ENCODE measurements at regions not wholly inside any gene's neighbourhood (a gene's known extent, or its start where the extent isn't known, plus 50 kb on each side); places are given as distances from the start of the nearest gene placed in this dataset.

DNA sequence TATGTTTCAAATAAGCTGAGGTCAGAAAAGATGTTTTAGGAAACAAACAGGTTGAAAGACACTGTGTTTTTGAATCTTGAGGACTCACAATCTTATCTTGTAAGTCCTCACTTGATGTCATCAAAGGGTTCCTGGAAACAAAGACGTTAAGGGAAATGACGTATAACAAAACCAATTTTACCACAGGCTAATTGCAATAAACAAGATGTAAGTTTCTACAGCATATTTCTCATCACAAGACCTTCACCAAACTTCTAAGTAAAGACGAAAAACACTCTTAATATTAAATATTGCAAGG lies 433.5 kb upstream of the FAT3 start:
- Histone ChIP-seq H3K27ac (ENCODE audit: low read depth, low read length) (no peak overlapping the region), H3K36me3 (ENCODE audit: insufficient read depth, low read length) (no peaks in the 10 kb centered on the region), H3K4me3 (ENCODE audit: low read length) (no peak overlapping the region), H3K27me3 (ENCODE audit: insufficient read depth, low read length, poor library complexity, severe bottlenecking) (no peaks in the 10 kb centered on the region), H3K4me1 (ENCODE audit: insufficient read depth, low read length) (no peaks in the 10 kb centered on the region), H3K9me3 (ENCODE audit: low read length) (no peaks in the 10 kb centered on the region)
- H3K27me3 Mint-ChIP-seq, result no peaks in the 10 kb centered on the region
- ChIA-PET CTCF (no interaction called here), POLR2A (no interaction called here)
- H3K4me3 Mint-ChIP-seq, result no peak overlapping the region
- no peak overlapping the region for H3K27ac Mint-ChIP-seq
- H3K9me3 Mint-ChIP-seq, result peaks cover 0 to 10% (median 6%) of the 10 kb centered on the region in 5 donors
- no peaks in the 10 kb centered on the region for H3K36me3 Mint-ChIP-seq
- DNase-seq, result no peak
- H3K4me1 Mint-ChIP-seq, result no peaks in the 10 kb centered on the region

GRCh38 chr11:91790346-91791170 lies 434.1 kb upstream of the FAT3 start:
- Histone ChIP-seq H3K27ac (ENCODE audit: low read depth, low read length) (no peak overlapping the region), H3K27me3 (ENCODE audit: insufficient read depth, low read length, poor library complexity, severe bottlenecking) (no peaks in the 10 kb centered on the region), H3K9me3 (ENCODE audit: low read length) (no peaks in the 10 kb centered on the region), H3K36me3 (ENCODE audit: insufficient read depth, low read length) (no peaks in the 10 kb centered on the region), H3K4me1 (ENCODE audit: insufficient read depth, low read length) (no peaks in the 10 kb centered on the region), H3K4me3 (ENCODE audit: low read length) (no peak overlapping the region)
- H3K27me3 Mint-ChIP-seq, result no peaks in the 10 kb centered on the region
- H3K9me3 Mint-ChIP-seq, result peaks cover 0 to 10% (median 7%) of the 10 kb centered on the region in 5 donors
- ChIA-PET CTCF (no interaction called here), POLR2A (no interaction called here)
- no peak for DNase-seq
- H3K4me3 Mint-ChIP-seq, result no peak overlapping the region
- H3K27ac Mint-ChIP-seq, result no peak overlapping the region
- no peaks in the 10 kb centered on the region for H3K36me3 Mint-ChIP-seq
- no peaks in the 10 kb centered on the region for H3K4me1 Mint-ChIP-seq

DNA sequence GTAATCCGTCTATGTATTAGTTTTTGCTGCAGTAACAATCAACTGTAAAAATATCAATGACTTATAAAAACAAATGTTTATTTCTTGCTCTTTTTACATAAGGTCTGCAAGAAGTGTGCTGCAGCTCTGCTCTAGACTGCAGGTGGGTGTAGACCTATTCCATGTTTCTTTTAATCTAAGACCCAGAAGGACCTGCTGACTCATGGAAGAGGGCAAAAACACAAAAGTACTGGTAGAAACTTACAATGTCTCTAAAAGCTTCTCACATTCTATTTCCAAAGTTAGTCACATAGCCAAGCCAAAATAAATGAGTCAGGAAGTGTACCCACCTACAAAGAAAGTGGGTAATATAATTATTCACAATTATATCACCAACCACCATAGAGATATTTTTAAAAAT lies 435.9 kb upstream of the FAT3 start:
- H3K4me3 ChIP-seq (ENCODE audit: low read length), result no peak overlapping the region
- Mint-ChIP-seq H3K4me3 (no peak overlapping the region), H3K9me3 (peaks cover 0 to 12% (median 7%) of the 10 kb centered on the region in 5 donors), H3K27me3 (no peaks in the 10 kb centered on the region), H3K27ac (no peak overlapping the region), H3K36me3 (no peaks in the 10 kb centered on the region), H3K4me1 (no peaks in the 10 kb centered on the region)
- H3K36me3 ChIP-seq (ENCODE audit: insufficient read depth, low read length), result no peaks in the 10 kb centered on the region
- H3K27ac ChIP-seq (ENCODE audit: low read depth, low read length), result no peak overlapping the region
- H3K9me3 ChIP-seq (ENCODE audit: low read length), result no peaks in the 10 kb centered on the region
- H3K27me3 ChIP-seq (ENCODE audit: insufficient read depth, low read length, poor library complexity, severe bottlenecking), result no peaks in the 10 kb centered on the region
- POLR2A ChIA-PET, result no interaction called here
- no peak for DNase-seq
- CTCF ChIA-PET, result no interaction called here
- H3K4me1 ChIP-seq (ENCODE audit: insufficient read depth, low read length), result no peaks in the 10 kb centered on the region

- peaks cover 7 to 13% (median 9%) of the 10 kb centered on the region in 5 donors for H3K9me3 Mint-ChIP-seq
These were observed 438.5 kb upstream of the FAT3 start for GRCh38 chr11:91786097-91786496.

DNA sequence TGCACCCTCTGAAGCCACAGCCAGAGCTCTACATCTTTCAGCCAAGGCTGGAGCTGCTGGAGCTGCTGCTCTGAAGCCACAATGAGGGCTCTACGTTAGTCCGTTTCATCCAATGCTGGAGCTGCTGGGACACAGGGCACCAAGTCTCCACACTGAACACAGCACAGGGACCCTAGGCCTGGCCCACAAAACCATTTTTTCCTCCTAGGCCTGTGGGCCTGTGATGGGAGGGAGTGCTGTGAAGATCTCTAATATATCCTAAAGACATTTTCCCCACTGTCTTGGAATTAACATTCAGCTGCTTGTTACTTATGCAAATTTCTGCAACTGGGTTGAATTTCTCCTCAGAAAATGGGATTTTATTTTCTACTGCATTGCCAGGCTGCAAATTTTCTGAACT lies 441.4 kb upstream of the FAT3 start:
- Histone ChIP-seq H3K4me1 (ENCODE audit: insufficient read depth, low read length) (no peaks in the 10 kb centered on the region), H3K36me3 (ENCODE audit: insufficient read depth, low read length) (no peaks in the 10 kb centered on the region), H3K4me3 (ENCODE audit: low read length) (no peak overlapping the region), H3K27ac (ENCODE audit: low read depth, low read length) (no peak overlapping the region), H3K9me3 (ENCODE audit: low read length) (no peaks in the 10 kb centered on the region), H3K27me3 (ENCODE audit: insufficient read depth, low read length, poor library complexity, severe bottlenecking) (no peaks in the 10 kb centered on the region)
- H3K9me3 Mint-ChIP-seq, result peaks cover 7 to 12% (median 9%) of the 10 kb centered on the region in 5 donors
- no peak overlapping the region for H3K4me3 Mint-ChIP-seq
- no peaks in the 10 kb centered on the region for H3K4me1 Mint-ChIP-seq
- POLR2A ChIA-PET, result no interaction called here
- no peaks in the 10 kb centered on the region for H3K36me3 Mint-ChIP-seq
- CTCF ChIA-PET, result no interaction called here
- no peak overlapping the region for H3K27ac Mint-ChIP-seq
- no peak for DNase-seq
- no peaks in the 10 kb centered on the region for H3K27me3 Mint-ChIP-seq

More at GRCh38 chr11:91786097-91786496, 438.5 kb upstream of the FAT3 start:
- DNase-seq, result no peak
- no peaks in the 10 kb centered on the region for H3K36me3 ChIP-seq (ENCODE audit: insufficient read depth, low read length)
- no peak overlapping the region for H3K4me3 ChIP-seq (ENCODE audit: low read length)
- H3K4me1 Mint-ChIP-seq, result no peaks in the 10 kb centered on the region
- ChIA-PET CTCF (no interaction called here), POLR2A (no interaction called here)
- no peaks in the 10 kb centered on the region for H3K27me3 ChIP-seq (ENCODE audit: insufficient read depth, low read length, poor library complexity, severe bottlenecking)
- H3K27ac ChIP-seq (ENCODE audit: low read depth, low read length), result no peak overlapping the region
- no peaks in the 10 kb centered on the region for H3K4me1 ChIP-seq (ENCODE audit: insufficient read depth, low read length)
- no peak overlapping the region for H3K27ac Mint-ChIP-seq
- no peaks in the 10 kb centered on the region for H3K36me3 Mint-ChIP-seq
- no peak overlapping the region for H3K4me3 Mint-ChIP-seq
- H3K9me3 ChIP-seq (ENCODE audit: low read length), result no peaks in the 10 kb centered on the region
- H3K27me3 Mint-ChIP-seq, result no peaks in the 10 kb centered on the region

DNA sequence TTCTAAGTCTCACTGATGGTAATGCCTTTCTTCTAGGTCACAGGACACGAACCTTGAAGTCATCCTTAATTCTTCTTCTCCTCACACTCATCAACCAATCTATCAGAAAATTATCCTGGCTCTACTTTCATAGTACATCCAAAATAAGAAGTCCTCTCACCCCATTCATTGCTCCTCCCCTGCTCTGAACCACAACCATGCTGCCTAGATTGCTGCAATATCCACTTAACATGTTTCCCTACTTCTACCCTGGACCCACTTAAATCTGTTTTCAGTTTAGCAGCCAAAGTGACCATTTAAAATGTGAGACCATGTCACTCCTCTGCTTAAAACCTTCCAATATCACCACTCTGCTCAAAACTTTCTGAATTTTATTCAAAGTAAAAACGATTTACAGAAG lies 445.9 kb upstream of the FAT3 start:
- CTCF ChIA-PET, result no interaction called here
- POLR2A ChIA-PET, result no interaction called here
- H3K4me3 Mint-ChIP-seq, result no peak overlapping the region

GRCh38 chr11:91776655-91777054 lies 448.0 kb upstream of the FAT3 start:
- no peak overlapping the region for H3K4me3 ChIP-seq (ENCODE audit: low read length)
- H3K9me3 ChIP-seq (ENCODE audit: low read length), result no peaks in the 10 kb centered on the region
- ChIA-PET CTCF (no interaction called here), POLR2A (no interaction called here)
- H3K4me1 ChIP-seq (ENCODE audit: insufficient read depth, low read length), result no peaks in the 10 kb centered on the region
- Mint-ChIP-seq H3K27me3 (no peaks in the 10 kb centered on the region), H3K27ac (no peak overlapping the region), H3K4me1 (no peaks in the 10 kb centered on the region), H3K9me3 (peaks cover 5 to 17% (median 8%) of the 10 kb centered on the region in 5 donors), H3K4me3 (no peak overlapping the region), H3K36me3 (no peaks in the 10 kb centered on the region)
- H3K27ac ChIP-seq (ENCODE audit: low read depth, low read length), result no peak overlapping the region
- DNase-seq, result no peak
- H3K27me3 ChIP-seq (ENCODE audit: insufficient read depth, low read length, poor library complexity, severe bottlenecking), result no peaks in the 10 kb centered on the region
- no peaks in the 10 kb centered on the region for H3K36me3 ChIP-seq (ENCODE audit: insufficient read depth, low read length)

More for the DNA sequence above, 445.9 kb upstream of the FAT3 start:
- Histone ChIP-seq H3K4me1 (ENCODE audit: insufficient read depth, low read length) (no peaks in the 10 kb centered on the region), H3K9me3 (ENCODE audit: low read length) (no peaks in the 10 kb centered on the region), H3K4me3 (ENCODE audit: low read length) (no peak overlapping the region), H3K36me3 (ENCODE audit: insufficient read depth, low read length) (no peaks in the 10 kb centered on the region), H3K27me3 (ENCODE audit: insufficient read depth, low read length, poor library complexity, severe bottlenecking) (no peaks in the 10 kb centered on the region), H3K27ac (ENCODE audit: low read depth, low read length) (no peak overlapping the region)
- no peaks in the 10 kb centered on the region for H3K27me3 Mint-ChIP-seq
- H3K27ac Mint-ChIP-seq, result no peak overlapping the region
- no peaks in the 10 kb centered on the region for H3K4me1 Mint-ChIP-seq
- no peaks in the 10 kb centered on the region for H3K36me3 Mint-ChIP-seq
- no peak for DNase-seq
- H3K9me3 Mint-ChIP-seq, result peaks cover 4 to 12% (median 9%) of the 10 kb centered on the region in 5 donors

DNA sequence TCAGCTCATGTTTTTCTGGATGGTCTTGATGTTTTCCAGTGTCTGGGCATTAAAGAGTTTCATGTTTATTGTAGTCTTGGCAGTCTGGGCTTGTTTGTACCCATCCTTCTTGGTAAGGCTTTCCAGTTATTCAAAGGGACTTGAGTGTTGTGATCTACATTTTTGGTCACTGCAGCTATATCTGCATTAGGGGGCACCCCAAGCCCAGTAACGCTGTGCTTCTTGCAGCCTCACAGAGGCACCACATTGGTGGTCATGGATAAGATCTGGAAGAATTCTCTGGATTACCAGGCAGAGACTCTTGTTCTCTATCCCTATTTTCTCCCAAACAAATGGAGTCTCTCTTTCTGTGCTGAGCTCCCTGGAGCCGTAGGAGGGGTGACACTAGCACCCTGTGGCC lies 451.5 kb upstream of the FAT3 start:
- DNase-seq, result no peak
- no peaks in the 10 kb centered on the region for H3K9me3 ChIP-seq (ENCODE audit: low read length)
- no peak overlapping the region for H3K27ac Mint-ChIP-seq
- no peaks in the 10 kb centered on the region for H3K36me3 ChIP-seq (ENCODE audit: insufficient read depth, low read length)
- no peaks in the 10 kb centered on the region for H3K4me1 Mint-ChIP-seq
- H3K27me3 ChIP-seq (ENCODE audit: insufficient read depth, low read length, poor library complexity, severe bottlenecking), result no peaks in the 10 kb centered on the region
- CTCF ChIA-PET, result no interaction called here
- no peak overlapping the region for H3K27ac ChIP-seq (ENCODE audit: low read depth, low read length)
- H3K27me3 Mint-ChIP-seq, result no peaks in the 10 kb centered on the region
- POLR2A ChIA-PET, result no interaction called here
- H3K4me3 Mint-ChIP-seq, result no peak overlapping the region
- H3K36me3 Mint-ChIP-seq, result no peaks in the 10 kb centered on the region
- no peak overlapping the region for H3K4me3 ChIP-seq (ENCODE audit: low read length)
- H3K9me3 Mint-ChIP-seq, result peaks cover 5 to 32% (median 10%) of the 10 kb centered on the region in 5 donors
- no peaks in the 10 kb centered on the region for H3K4me1 ChIP-seq (ENCODE audit: insufficient read depth, low read length)

GRCh38 chr11:91771961-91772360 lies 452.7 kb upstream of the FAT3 start:
- no peak for DNase-seq
- Mint-ChIP-seq H3K9me3 (peaks cover 5 to 30% (median 10%) of the 10 kb centered on the region in 5 donors), H3K4me1 (no peaks in the 10 kb centered on the region), H3K27me3 (no peaks in the 10 kb centered on the region), H3K27ac (no peak overlapping the region), H3K4me3 (no peak overlapping the region), H3K36me3 (no peaks in the 10 kb centered on the region)
- Histone ChIP-seq H3K4me3 (ENCODE audit: low read length) (no peak overlapping the region), H3K36me3 (ENCODE audit: insufficient read depth, low read length) (no peaks in the 10 kb centered on the region), H3K4me1 (ENCODE audit: insufficient read depth, low read length) (no peaks in the 10 kb centered on the region), H3K27ac (ENCODE audit: low read depth, low read length) (no peak overlapping the region), H3K9me3 (ENCODE audit: low read length) (no peaks in the 10 kb centered on the region), H3K27me3 (ENCODE audit: insufficient read depth, low read length, poor library complexity, severe bottlenecking) (no peaks in the 10 kb centered on the region)
- CTCF ChIA-PET, result no interaction called here
- POLR2A ChIA-PET, result no interaction called here

All from CD8-positive, alpha-beta memory T cell (primary cell).